GM12873 (cell line): ENCODE measurements at regions not wholly inside any gene's neighbourhood (a gene's known extent, or its start where the extent isn't known, plus 50 kb on each side); places are given as distances from the start of the nearest gene placed in this dataset.

Source experiments
- CTCF ChIP-seq: IDR thresholded peaks from 2 replicates; pipeline ENCODE4 v1.5.1; 2012; ENCODE audit warnings: low read depth, mild to moderate bottlenecking, moderate library complexity, low read length, control low read depth; ENCODE audit not compliant: insufficient read depth; ENCODE audit errors: missing control alignments

GRCh38 chr1:65527707-65528503, 107.4 kb downstream of the LEPR start:
- no peak for TF ChIP-seq CTCF

GRCh38 chr1:65531972-65532570, 111.6 kb downstream of the LEPR start:
- TF ChIP-seq CTCF: no peak

GRCh38 chr1:65535981-65536380, 115.5 kb downstream of the LEPR start:
- no peak for TF ChIP-seq CTCF

- TF ChIP-seq CTCF: no peak
Observed at GRCh38 chr1:65538086-65538485, 117.6 kb downstream of the LEPR start.

- TF ChIP-seq CTCF: no peak
Observed at GRCh38 chr1:65538664-65539063, 118.2 kb downstream of the LEPR start.

GRCh38 chr1:65539266-65540131, 119.0 kb downstream of the LEPR start:
- no peak for TF ChIP-seq CTCF

- TF ChIP-seq CTCF: no peak
Observed at GRCh38 chr1:65541161-65541560, 120.7 kb downstream of the LEPR start.
